Tibial nerve (tissue), 3 donors: ENCODE measurements at regions not wholly inside any gene's neighbourhood (a gene's known extent, or its start where the extent isn't known, plus 50 kb on each side); places are given as distances from the start of the nearest gene placed in this dataset.

Experiments
- POLR2A ChIP-seq, 2 donors: fragments of 450-650 bp; IDR thresholded peaks; one replicate each; pipeline ENCODE4 v1.6.1; 2017; ENCODE audit warnings: antibody characterized with exemption in 2 of 2, mild to moderate bottlenecking in 2 of 2, moderate library complexity in 2 of 2
- TF ChIP-seq, protein P1 (sequence below), 5 experiments: fragments of 200-600 bp in 3 of 5; fragments of 450-650 bp in 2 of 5; sonication (generic) in 3 of 5; IDR thresholded peaks; one replicate each; pipeline ENCODE4 v1.5.1; 2016 to 2019; ENCODE audit warnings: antibody characterized with exemption in 5 of 5, mild to moderate bottlenecking in 3 of 5, moderate library complexity in 2 of 5

DNA sequence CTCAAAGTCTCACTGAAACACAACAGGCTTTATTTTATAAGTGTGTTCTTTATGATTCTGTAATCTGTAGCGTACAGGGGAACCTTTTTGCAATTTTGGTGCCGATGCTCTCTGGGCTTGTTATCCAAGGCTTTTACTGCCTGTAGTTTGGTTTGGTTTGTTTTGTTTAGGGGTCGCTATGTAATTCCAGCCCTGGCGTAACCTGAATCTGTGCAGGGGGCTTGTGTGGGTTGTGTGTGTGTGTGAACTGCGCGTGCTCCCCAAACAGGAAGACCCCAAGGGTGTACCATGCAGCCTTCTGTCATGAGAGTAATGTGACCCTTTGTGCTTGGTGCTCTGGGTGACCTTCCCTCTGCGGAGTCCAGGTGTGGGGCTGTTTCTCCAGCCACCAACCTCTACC lies 92.1 kb upstream of the CLDN14 start:
- TF ChIP-seq, protein P1, sequence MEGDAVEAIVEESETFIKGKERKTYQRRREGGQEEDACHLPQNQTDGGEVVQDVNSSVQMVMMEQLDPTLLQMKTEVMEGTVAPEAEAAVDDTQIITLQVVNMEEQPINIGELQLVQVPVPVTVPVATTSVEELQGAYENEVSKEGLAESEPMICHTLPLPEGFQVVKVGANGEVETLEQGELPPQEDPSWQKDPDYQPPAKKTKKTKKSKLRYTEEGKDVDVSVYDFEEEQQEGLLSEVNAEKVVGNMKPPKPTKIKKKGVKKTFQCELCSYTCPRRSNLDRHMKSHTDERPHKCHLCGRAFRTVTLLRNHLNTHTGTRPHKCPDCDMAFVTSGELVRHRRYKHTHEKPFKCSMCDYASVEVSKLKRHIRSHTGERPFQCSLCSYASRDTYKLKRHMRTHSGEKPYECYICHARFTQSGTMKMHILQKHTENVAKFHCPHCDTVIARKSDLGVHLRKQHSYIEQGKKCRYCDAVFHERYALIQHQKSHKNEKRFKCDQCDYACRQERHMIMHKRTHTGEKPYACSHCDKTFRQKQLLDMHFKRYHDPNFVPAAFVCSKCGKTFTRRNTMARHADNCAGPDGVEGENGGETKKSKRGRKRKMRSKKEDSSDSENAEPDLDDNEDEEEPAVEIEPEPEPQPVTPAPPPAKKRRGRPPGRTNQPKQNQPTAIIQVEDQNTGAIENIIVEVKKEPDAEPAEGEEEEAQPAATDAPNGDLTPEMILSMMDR (IDR thresholded peaks at IDR 0.05): no peak
- TF ChIP-seq POLR2A (IDR thresholded peaks at IDR 0.05): no peak
